ENCODE measurements at regions not wholly inside any gene's neighbourhood (a gene's known extent, or its start where the extent isn't known, plus 50 kb on each side); places are given as distances from the start of the nearest gene placed in this dataset.

DNA sequence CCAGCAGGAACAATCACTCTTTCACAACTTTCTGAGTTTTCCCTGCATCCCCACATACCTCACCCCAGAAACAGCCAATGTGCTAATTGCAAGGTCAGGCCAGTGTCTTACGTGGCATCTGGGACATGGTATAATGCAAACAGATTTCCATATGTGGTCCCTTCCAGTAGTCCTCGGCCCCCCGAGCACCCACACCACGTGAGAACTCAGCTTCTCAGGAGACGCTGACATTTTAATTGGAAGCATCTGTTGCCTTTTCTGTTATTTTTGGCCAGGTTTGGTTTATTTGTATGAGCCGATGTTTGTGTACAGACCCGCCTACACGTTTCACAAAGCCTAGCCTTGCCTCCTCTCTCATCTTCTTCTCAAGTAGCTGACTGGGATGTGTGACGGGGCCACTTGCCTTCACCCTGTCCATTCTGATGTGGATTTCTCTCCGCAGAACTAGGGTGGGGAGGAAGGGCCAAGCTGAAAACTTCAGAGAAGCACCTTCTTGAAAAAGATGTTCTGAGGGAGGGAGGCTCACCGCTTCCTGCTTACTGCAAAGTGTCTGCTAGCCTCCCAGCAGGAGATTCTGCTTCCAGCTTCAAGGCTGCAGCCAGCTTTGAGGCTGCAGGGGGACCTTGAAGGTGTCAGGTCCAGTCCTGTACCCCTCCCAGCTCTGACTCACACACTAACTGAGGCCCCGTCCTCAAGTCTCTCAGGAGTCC is 109.6 kb upstream of the SLC14A2 start:
- no peak for DNase-seq

DNA sequence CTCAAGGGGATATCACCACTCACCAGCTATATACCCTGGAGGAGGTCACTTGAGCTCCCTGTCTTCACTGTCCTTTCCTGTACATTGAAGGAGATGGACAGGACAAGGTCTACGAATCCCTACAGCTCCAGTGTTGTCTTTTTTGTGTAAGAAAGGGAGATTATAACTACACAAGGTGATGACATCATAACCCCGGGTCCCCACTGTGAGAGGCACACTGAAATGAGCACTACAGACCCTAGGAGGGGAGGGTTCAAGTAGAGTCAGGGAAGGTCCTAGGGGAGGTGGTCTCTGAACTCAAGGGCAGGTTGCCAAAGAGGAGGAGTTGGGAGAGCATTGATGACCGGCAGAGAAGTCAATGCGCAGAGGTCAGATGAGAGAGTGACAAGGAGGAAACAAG is 108.3 kb upstream of the SLC14A2 start:
- no peak for DNase-seq

DNA sequence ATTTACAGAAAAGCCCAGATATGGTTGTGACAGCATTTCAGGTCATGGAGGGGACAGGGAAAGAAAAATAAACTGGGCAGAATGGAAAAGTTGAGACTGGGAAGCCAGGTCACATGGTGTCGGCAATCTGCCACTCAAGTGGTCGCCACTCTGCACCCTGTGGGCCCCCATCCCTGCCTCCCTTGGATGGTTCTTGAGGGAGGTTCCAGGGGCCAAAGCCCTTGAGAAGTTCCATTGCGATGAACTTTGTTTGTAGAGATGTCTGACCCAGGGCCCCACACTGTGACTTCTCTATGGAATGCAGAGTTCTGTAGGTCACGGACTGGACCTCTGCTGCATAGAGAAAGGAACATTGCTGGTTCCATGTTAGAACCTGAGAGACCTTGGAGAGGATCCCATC is 105.7 kb upstream of the SLC14A2 start:
- DNase-seq, result no peak

DNA sequence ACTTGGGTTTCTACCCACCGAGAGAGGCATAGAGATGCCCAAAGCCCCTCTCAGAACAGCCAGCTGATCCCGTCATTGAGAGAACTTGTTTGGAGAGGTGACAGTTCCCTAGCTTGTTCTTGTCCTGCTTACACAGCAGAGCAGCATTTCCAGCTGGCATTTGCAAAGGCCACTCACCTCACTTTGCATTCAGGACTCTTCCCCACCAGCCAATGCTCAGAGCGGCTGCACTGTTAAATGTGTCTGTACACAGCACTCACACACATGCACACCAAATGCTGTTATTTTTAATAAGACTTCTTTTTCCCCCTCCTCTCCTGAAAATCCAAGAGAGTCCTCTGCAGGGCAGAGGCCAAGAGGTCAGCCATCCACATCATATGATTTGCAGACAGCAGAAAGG is 104.6 kb upstream of the SLC14A2 start:
- DNase-seq, result no peak

DNA sequence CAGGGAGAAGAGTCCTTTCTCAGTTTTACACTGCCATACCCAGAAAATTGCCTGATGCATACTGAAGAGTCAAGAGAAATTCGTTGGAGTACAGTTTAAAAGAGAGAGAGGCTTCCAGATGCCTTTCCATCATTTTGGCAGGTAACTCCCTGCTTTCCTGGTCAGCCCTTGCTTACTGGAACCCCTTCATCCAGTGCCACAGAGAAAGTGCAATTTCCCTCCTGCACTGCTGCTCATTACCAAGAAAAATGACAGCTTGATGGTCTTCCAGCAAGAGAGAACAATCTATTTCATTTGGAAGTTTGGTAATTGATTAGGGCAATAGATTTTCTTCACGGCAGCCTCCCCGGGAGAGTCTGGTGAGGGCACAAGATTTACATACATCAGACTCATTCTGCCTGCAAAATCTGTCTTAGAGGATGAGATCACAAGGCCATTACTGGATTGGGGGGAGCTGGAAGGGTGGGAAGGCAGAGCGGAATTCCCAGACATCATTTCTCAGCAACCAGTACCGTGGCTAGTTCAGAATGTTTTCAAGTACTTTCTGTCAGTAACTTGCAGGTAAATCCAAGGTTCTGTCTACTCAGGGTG is 102.8 kb upstream of the SLC14A2 start:
- no peak for DNase-seq

DNA sequence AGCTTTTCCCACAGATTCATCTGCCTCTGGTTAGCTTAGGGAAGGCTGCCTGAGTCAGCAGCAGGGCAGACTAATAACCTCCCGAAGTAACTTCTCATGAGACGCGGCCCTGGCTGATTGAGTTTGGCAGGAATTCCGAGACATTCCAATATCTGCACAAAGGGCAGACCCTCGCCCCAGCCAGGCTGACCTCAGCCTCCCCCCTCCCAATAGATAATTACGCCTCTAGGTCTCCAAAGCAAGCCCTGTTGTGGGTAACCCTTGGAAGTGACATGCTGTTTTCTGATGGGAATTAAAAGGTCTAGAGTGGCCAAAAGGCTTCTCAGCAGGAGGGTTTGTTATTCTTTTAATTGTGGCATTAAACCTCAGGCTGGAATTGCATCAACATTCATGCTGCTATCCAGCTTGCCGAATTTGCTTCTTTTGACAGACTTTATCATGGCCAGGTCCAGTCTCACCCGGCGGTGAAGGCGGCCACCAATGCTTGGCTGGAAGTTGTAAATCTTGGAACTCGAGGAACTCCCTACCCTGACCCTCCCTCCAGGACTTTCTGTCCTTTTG is 98.0 kb upstream of the SLC14A2 start:
- DNase-seq, result peak; percentile 59

GRCh38 chr18:45518311-45519155 is 96.7 kb upstream of the SLC14A2 start:
- no peak for DNase-seq

DNA sequence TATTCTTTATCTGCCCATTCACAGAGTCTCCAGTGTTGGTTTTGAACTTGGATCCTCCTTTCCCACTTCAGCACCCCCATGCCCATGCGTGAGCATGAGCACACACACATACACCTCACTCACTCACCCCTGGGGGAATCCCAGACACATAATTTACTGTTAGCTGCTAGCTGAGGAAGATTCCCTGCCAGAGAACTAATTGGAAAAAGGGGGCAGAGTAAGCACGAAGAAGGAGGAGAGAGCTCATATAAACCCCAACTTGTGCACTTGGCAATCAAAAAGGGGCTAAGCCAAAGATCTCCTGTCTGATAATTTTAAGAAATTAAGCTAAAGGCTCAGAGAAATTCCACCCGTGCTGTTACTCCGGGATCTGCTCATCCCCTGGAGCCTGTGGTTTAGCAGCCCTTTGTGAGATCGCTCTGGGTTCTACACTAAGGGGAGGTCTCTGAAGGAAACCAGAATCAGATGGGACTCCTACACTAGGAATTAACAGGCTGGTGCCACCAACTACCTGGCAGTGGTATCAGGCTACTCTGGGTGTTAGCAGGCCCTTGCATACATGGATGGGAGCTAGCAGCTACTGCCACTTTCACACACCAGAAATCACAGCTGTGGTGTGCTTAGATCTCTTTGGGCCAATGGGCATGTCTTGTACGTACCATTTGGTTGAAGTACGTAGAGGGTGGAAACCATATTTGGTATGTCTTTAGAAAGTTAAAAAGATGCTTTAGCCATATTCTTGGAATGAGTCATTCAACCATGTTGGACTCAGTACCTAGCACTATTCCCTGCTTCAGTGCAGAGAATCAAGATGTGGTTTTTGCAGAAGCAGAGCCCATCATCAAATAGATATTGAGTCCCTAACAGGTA is 95.6 kb upstream of the SLC14A2 start:
- no peak for DNase-seq

GRCh38 chr18:45521136-45521535 is 94.1 kb upstream of the SLC14A2 start:
- no peak for DNase-seq

DNA sequence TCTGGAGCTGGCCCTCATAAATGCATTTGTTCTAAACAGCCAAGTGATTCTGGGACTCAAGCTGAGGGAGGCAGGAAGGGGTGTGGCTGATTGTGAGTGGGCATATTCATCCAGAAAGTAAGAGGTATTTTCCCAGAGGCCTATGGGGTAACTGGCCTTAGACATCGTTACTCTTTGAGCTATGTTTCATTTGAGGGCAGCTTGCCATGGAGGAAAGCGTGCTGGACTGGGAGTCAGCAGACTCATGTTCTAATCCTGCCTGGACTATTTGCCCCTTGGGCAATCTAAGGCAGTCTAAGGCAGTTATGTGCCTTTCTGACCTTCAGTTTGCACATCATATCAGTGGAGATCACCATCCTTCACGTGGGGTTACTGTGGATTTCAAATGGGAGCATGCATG is 93.5 kb upstream of the SLC14A2 start:
- no peak for DNase-seq

DNA sequence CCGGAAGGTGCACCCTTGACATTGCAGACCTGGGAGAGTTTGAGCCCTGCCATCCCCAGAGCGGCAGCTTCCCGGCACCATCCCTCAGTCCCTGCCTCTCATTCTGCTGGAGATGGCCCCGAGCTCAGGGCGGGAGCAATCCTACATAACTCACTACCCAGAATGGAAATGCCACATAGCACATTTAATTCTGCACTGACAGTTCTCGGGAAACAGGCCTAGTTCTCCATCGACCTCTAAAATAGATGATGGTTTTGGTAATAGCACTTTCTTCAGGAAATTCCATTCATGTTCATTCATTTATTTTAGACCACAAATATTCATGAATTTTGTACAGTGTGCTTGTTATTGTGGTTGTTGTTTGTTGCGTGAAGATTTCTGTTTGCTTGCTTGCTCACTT is 92.9 kb upstream of the SLC14A2 start:
- DNase-seq, result no peak

DNA sequence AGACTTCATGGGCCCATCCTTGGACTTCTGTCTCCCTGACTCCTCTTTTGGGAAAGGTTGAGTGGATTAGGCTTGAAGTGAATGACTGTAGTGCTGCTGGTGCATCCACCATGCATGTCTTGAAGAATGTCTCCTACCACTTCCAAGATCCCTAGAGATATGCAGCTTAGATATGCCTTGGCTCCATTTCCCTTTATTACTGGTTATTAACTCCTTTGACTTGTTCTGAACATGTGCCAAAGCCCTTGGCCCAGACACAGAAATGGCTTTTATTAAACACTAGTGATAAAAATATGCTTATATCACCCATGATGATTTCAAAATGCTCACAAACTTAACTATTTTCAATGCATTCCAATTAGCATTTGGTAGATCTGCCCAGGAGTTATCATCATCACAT is 90.0 kb upstream of the SLC14A2 start:
- DNase-seq, result no peak

GRCh38 chr18:45526114-45526841 is 89.0 kb upstream of the SLC14A2 start:
- DNase-seq, result no peak

- DNase-seq, result no peak
These were observed 87.4 kb upstream of the SLC14A2 start for GRCh38 chr18:45527891-45528290.

DNA sequence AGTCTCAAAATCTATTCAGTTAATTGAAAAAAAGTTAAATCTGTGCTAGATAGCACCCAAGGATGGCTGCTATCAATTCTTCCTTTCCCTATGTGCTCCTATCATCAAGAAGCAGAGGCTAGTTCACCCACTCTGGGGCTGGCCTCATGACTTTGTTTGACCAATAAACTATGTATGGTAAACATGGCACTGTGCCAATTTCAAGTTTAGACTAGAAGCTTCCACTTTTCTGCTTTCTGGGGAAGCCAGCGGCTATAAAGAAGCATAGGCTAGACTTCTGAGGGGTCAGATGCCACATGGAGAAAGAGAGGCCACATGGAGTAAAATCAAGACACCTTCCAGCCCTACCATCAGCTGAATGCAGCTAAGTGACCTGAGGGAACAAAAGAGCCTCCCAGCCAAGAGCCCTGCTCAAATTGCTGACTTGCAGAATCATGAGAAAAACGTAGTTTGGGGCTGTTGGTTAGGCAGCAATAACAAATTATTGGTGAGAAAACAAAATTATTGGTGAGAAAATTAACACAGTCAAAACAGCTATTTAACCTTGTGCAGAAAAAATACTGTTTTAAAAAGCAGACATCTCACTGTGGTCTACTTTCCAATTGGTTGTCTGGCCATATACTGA is 86.5 kb upstream of the SLC14A2 start:
- no peak for DNase-seq

- no peak for DNase-seq
These were observed 76.8 kb upstream of the SLC14A2 start for GRCh38 chr18:45538444-45538843.

DNA sequence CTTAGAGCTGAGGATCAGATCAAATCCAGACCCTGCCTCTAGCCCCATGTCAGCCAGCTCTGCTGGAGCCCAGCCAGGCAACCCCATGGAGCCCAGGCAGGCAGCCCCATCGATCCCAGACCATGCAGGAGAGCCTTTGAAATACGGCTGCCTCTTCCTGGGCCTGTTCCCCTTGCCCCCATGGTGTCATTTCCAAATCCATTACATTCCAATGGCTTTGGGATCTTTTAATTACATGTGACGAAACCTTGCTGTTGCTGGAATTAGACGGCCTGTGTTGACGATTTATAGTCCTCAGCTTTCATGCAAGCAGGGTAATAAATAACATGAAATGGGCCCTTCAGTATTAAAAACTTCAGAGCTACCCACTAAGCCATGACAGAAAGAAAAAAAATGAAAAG is 75.8 kb upstream of the SLC14A2 start:
- DNase-seq, result no peak

DNA sequence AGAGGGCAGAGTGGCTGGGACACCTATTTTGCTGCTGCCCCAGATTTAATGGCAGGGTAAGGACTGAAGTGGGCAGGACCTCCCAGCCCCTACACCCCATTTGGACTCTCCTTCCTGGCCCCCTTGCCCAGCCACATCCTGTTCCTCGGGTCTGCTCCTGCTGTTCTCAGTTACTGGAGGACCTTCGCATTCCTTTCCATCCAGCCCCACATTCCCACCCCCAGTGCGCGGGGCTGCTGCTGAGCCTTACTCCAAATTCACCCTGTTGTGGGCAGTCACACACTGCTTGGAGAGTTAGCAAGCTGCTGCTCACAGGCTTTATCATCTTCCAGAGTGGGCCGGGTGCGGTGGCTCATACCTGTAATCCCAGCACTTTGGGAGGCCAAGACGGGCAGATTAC is 75.2 kb upstream of the SLC14A2 start:
- peak; percentile 53 for DNase-seq

GRCh38 chr18:45541421-45541820 is 73.9 kb upstream of the SLC14A2 start:
- DNase-seq, result no peak

DNA sequence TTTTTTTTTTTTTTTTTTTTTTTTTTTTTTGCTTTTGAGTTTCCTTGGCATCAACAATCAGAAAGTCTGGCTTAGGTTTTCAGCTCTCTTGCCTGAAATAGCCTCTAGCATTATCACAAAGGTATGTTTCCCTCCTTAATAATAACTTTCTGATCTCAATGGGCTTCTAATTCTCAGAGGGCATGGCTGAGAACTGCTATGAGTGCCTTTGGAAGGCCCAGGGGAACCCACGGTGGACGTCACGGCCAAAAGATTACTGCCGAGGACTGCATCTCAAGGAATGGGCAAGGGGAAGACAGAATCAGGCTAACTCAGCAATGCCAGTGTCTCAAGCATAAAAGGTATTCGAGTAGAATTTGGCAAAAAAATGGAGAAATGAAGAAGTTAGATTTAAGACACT is 73.2 kb upstream of the SLC14A2 start:
- no peak for DNase-seq

GRCh38 chr18:45547910-45548309 is 67.4 kb upstream of the SLC14A2 start:
- no peak for DNase-seq

- no peak for DNase-seq
These were observed 66.7 kb upstream of the SLC14A2 start for GRCh38 chr18:45548614-45549013.

All from left hindlimb (tissue), 1 donor.